GM12891 (cell line): ENCODE measurements at regions not wholly inside any gene's neighbourhood (a gene's known extent, or its start where the extent isn't known, plus 50 kb on each side); places are given as distances from the start of the nearest gene placed in this dataset.
"Not testable (repeated sequence)": the region's sequence is repeated elsewhere in the genome, so short reads cannot be mapped to it uniquely, and the experiment has no call there.

Source experiments
- POLR2A ChIP-seq: IDR thresholded peaks from 2 replicates; pipeline ENCODE4 v1.6.1; 2011; ENCODE audit warnings: low read depth, low read length, control low read depth
- POLR2AphosphoS5 ChIP-seq: IDR thresholded peaks from 2 replicates; pipeline ENCODE4 v1.6.1; 2011; ENCODE audit warnings: low read depth, low read length, control low read depth
- POU2F2 ChIP-seq: IDR thresholded peaks from 2 replicates; pipeline ENCODE4 v1.6.1; 2011; ENCODE audit warnings: low read depth, mild to moderate bottlenecking, control low read depth, low read length, moderate library complexity
- TAF1 ChIP-seq: IDR thresholded peaks from 2 replicates; pipeline ENCODE4 v1.6.1; 2011; ENCODE audit warnings: low read depth, low read length, control low read depth

DNA sequence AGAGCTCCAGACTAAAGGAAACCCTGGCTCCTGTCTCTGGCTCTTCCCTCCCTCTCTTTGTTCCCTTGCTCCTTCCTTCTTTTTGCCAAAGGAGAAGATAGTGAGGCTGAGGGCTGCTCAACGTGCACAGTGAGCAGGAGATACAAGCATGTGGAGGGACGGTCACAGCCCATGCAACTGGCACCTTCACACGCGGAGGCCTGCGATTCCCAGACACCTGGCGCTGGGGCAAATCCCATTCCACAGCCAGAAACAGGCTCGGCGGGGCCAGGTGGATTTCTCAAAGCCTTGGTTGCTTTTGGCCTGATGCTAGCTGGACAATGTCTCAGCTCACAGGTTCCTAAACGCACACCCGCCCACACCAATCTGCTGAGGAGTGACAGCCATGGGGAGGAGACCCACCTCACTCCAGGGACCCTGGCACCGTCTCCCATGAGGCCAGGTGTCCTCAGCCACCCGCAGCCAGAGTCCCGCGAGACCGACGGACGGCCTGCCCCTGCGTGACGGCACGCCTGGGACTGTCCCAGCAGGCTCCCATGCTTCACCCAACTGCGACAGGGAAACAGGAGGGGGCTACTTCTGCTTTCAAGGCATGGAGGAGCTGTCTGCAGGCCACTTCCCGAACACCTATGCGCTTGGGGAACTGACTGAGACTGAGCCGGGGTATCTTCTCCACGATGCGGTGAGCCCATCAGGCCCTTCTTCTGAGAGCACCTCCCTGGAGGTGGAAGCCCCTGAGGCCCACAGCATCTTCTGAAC, 56.2 kb upstream of the SPN start:
- not testable (repeated sequence) for TF ChIP-seq POLR2A, POLR2AphosphoS5, POU2F2, TAF1
